ENCODE measurements at regions not wholly inside any gene's neighbourhood (a gene's known extent, or its start where the extent isn't known, plus 50 kb on each side); places are given as distances from the start of the nearest gene placed in this dataset.

DNA sequence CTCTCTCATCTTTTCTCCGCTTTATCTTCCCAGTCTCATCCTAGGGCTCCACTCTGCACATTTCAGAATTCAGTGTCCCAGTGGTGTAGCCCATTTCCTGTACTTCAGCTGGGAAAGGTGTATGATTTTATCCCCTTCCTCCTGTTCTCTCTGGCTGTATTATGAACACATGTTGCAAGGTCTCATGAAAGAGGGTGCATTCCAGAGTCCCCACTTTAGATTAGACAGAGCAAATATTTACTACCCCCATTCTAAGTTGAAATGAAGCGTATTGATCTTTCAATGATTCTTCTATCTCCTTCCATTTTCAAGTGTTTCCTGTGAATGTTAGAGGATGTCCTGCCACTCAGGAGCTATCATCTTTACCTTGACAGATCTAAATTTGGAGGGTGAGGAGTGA is 123.2 kb downstream of the WIF1 start:
- TF ChIP-seq CTCF (IDR thresholded peaks at IDR 0.05) (no peak), POLR2A (IDR thresholded peaks at IDR 0.05) (no peak)
